ENCODE measurements at regions not wholly inside any gene's neighbourhood (a gene's known extent, or its start where the extent isn't known, plus 50 kb on each side); places are given as distances from the start of the nearest gene placed in this dataset.

DNA sequence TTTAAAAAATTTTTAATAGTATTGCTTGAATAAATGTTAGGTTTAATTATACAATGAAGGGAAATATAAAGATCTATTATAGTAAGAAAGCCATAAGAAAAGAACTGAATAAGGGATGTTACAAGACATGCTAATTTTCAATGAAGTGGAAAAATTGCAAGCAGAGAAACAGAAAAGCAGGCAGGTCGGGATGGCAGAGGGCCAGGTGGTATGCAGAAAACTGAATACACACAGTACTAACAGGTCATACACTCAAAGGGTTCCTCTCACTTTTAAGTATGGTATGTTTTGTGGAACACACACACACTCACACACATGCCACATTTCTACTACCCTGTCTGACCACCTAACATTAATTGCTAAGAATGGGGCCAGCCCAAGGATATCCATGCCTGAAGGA, 76.7 kb upstream of the DTNA start:
- H3K4me1 ChIP-seq, result no peaks in the 10 kb centered on the region
- no peaks in the 10 kb centered on the region for H3K36me3 ChIP-seq
- no peak overlapping the region for H3K4me3 ChIP-seq
- H3K9me3 ChIP-seq, result no peaks in the 10 kb centered on the region
- 46% methylated on average over 1 of the region's 1 CpG for WGBS (ENCODE audit: insufficient coverage, low coverage, low lambda C conversion rate, missing lambda C conversion rate)
- intact Hi-C loops (cut with DNase I), result no loop called here
- DNase-seq, result no peak
- H3K27me3 ChIP-seq, result no peaks in the 10 kb centered on the region
- TF ChIP-seq CTCF (IDR thresholded peaks at IDR 0.05), result no peak
- TF ChIP-seq POLR2A (IDR thresholded peaks at IDR 0.05), result no peak
- H3K27ac ChIP-seq, result no peak overlapping the region
- no peak for ATAC-seq

DNA sequence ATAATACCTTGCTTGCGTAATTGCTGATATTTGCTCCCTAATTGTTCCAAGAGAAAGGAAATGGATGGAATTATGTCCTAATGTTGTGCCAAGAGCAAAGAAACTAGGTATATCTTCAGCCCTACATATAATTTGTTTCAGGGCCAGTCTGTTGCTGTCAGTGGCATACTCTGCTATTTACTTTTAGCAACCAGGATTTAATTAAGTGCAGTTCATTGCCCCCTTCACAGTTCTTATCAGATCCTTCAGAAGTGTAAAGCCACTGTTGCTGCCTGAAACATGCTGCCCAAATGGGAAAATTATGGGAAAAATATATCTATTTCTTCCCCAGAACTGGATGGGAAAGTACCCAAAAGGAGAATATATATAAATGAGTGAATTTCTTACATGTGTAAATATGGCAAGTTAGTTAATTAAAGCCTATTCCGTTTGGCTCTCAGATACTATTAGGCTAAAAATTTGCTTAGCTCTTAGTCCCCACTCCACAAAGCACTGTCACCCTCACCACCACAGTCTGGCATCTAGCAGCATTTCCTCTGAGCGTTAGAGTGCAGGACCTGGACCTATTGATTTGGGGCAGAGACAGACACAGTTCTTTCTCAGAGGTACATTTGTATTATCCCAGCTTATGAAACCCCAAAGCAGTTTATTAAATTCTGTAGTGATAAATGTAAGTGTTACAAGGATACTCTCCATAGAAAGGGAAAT, 72.8 kb upstream of the DTNA start:
- intact Hi-C loops (cut with DNase I), result no loop called here
- DNase-seq (no peak), ATAC-seq (peak in 1 of 4 donors; percentile 63)
- Histone ChIP-seq H3K4me3 (no peak overlapping the region), H3K9me3 (no peaks in the 10 kb centered on the region), H3K27ac (no peak overlapping the region), H3K4me1 (no peaks in the 10 kb centered on the region), H3K27me3 (no peaks in the 10 kb centered on the region), H3K36me3 (no peaks in the 10 kb centered on the region)
- WGBS (ENCODE audit: insufficient coverage, low coverage, low lambda C conversion rate, missing lambda C conversion rate), result 31% methylated on average over 3 of the region's 3 CpGs
- TF ChIP-seq POLR2A (IDR thresholded peaks at IDR 0.05), result no peak
- no peak for TF ChIP-seq CTCF (IDR thresholded peaks at IDR 0.05)

- Histone ChIP-seq H3K4me3 (no peak overlapping the region), H3K27me3 (no peaks in the 10 kb centered on the region), H3K27ac (no peak overlapping the region), H3K36me3 (no peaks in the 10 kb centered on the region), H3K9me3 (no peaks in the 10 kb centered on the region), H3K4me1 (no peaks in the 10 kb centered on the region)
- DNase-seq (no peak), ATAC-seq (peak in 2 of 4 donors; percentile 53 to 76)
- intact Hi-C loops (cut with DNase I), result no loop called here
- TF ChIP-seq CTCF (IDR thresholded peaks at IDR 0.05) (no peak), POLR2A (IDR thresholded peaks at IDR 0.05) (no peak)
- 24% methylated on average over 1 of the region's 1 CpG for WGBS (ENCODE audit: insufficient coverage, low coverage, low lambda C conversion rate, missing lambda C conversion rate)
Measured at GRCh38 chr18:34639687-34640086, 70.4 kb upstream of the DTNA start.

GRCh38 chr18:34640276-34640675, 69.8 kb upstream of the DTNA start:
- Histone ChIP-seq H3K4me1 (no peaks in the 10 kb centered on the region), H3K36me3 (no peaks in the 10 kb centered on the region), H3K4me3 (no peak overlapping the region), H3K27me3 (no peaks in the 10 kb centered on the region), H3K9me3 (no peaks in the 10 kb centered on the region), H3K27ac (no peak overlapping the region)
- DNase-seq, result no peak
- TF ChIP-seq CTCF (IDR thresholded peaks at IDR 0.05), result no peak
- no peak for TF ChIP-seq POLR2A (IDR thresholded peaks at IDR 0.05)
- 63% methylated on average over 1 of the region's 1 CpG for WGBS (ENCODE audit: insufficient coverage, low coverage, low lambda C conversion rate, missing lambda C conversion rate)
- no peak for ATAC-seq
- intact Hi-C loops (cut with DNase I), result no loop called here
